ENCODE measurements at regions not wholly inside any gene's neighbourhood (a gene's known extent, or its start where the extent isn't known, plus 50 kb on each side); places are given as distances from the start of the nearest gene placed in this dataset.

GRCh38 chr11:110897035-110897434, 184.8 kb upstream of the ARHGAP20 start:
- ATAC-seq (no peak), DNase-seq (no peak)
- Histone ChIP-seq H3K4me3 (no peak overlapping the region), H3K27ac (no peak overlapping the region), H3K36me3 (no peaks in the 10 kb centered on the region), H3K4me1 (no peaks in the 10 kb centered on the region), H3K27me3 (no peaks in the 10 kb centered on the region), H3K9me3 (no peaks in the 10 kb centered on the region)
- WGBS (ENCODE audit: insufficient coverage, low coverage, low lambda C conversion rate, missing lambda C conversion rate) = 73% methylated on average over 3 of the region's 3 CpGs
- intact Hi-C loops (cut with DNase I) = no loop called here
- TF ChIP-seq CTCF (IDR thresholded peaks at IDR 0.05) (no peak), POLR2A (IDR thresholded peaks at IDR 0.05) (no peak)

- Histone ChIP-seq H3K27ac (no peak overlapping the region), H3K9me3 (no peaks in the 10 kb centered on the region), H3K36me3 (no peaks in the 10 kb centered on the region), H3K4me3 (no peak overlapping the region), H3K27me3 (no peaks in the 10 kb centered on the region), H3K4me1 (no peaks in the 10 kb centered on the region)
- ATAC-seq = no peak
- no peak for DNase-seq
- intact Hi-C loops (cut with DNase I) = no loop called here
- no peak for TF ChIP-seq CTCF (IDR thresholded peaks at IDR 0.05)
- no peak for TF ChIP-seq POLR2A (IDR thresholded peaks at IDR 0.05)
- WGBS (ENCODE audit: insufficient coverage, low coverage, low lambda C conversion rate, missing lambda C conversion rate) = 69% methylated on average over 1 of the region's 1 CpG
Observed at GRCh38 chr11:110896358-110896757, 184.1 kb upstream of the ARHGAP20 start.

- no peak for TF ChIP-seq POLR2A (IDR thresholded peaks at IDR 0.05)
- no peak for TF ChIP-seq CTCF (IDR thresholded peaks at IDR 0.05)
- Histone ChIP-seq H3K27ac (no peak overlapping the region), H3K9me3 (no peaks in the 10 kb centered on the region), H3K4me1 (no peaks in the 10 kb centered on the region), H3K4me3 (no peak overlapping the region), H3K27me3 (no peaks in the 10 kb centered on the region), H3K36me3 (no peaks in the 10 kb centered on the region)
- DNase-seq (no peak), ATAC-seq (no peak)
- 61% methylated on average over 4 of the region's 4 CpGs for WGBS (ENCODE audit: insufficient coverage, low coverage, low lambda C conversion rate, missing lambda C conversion rate)
- intact Hi-C loops (cut with DNase I) = no loop called here
Observed at GRCh38 chr11:110894224-110894623, 182.0 kb upstream of the ARHGAP20 start.

GRCh38 chr11:110892741-110893285, 180.6 kb upstream of the ARHGAP20 start:
- ATAC-seq (no peak), DNase-seq (no peak)
- WGBS (ENCODE audit: insufficient coverage, low coverage, low lambda C conversion rate, missing lambda C conversion rate) = 64% methylated on average over 4 of the region's 4 CpGs
- no peaks in the 10 kb centered on the region for H3K9me3 ChIP-seq
- no peak overlapping the region for H3K27ac ChIP-seq
- intact Hi-C loops (cut with DNase I) = no loop called here
- no peak for TF ChIP-seq POLR2A (IDR thresholded peaks at IDR 0.05)
- TF ChIP-seq CTCF (IDR thresholded peaks at IDR 0.05) = no peak
- no peak overlapping the region for H3K4me3 ChIP-seq
- H3K4me1 ChIP-seq = no peaks in the 10 kb centered on the region
- no peaks in the 10 kb centered on the region for H3K36me3 ChIP-seq
- no peaks in the 10 kb centered on the region for H3K27me3 ChIP-seq

GRCh38 chr11:110891411-110891810, 179.2 kb upstream of the ARHGAP20 start:
- WGBS (ENCODE audit: insufficient coverage, low coverage, low lambda C conversion rate, missing lambda C conversion rate) = 88% methylated on average over 1 of the region's 1 CpG
- no peaks in the 10 kb centered on the region for H3K27me3 ChIP-seq
- DNase-seq = no peak
- intact Hi-C loops (cut with DNase I) = no loop called here
- H3K27ac ChIP-seq = no peak overlapping the region
- no peak for ATAC-seq
- no peaks in the 10 kb centered on the region for H3K36me3 ChIP-seq
- TF ChIP-seq POLR2A (IDR thresholded peaks at IDR 0.05) (no peak), CTCF (IDR thresholded peaks at IDR 0.05) (no peak)
- H3K4me1 ChIP-seq = no peaks in the 10 kb centered on the region
- H3K4me3 ChIP-seq = no peak overlapping the region
- no peaks in the 10 kb centered on the region for H3K9me3 ChIP-seq
